Progenitor cell of endocrine pancreas (in vitro differentiated cells): ENCODE measurements at regions not wholly inside any gene's neighbourhood (a gene's known extent, or its start where the extent isn't known, plus 50 kb on each side); places are given as distances from the start of the nearest gene placed in this dataset.

Experiments used
- DNase-seq: peaks from one replicate; pipeline ENCODE4 v3.0.0; 2021; ENCODE audit warnings: low spot score; ENCODE audit not compliant: unreplicated experiment
- H3K27ac Mint-ChIP-seq: 2 replicates; pipeline ENCODE4 v1.8.0; 2021; ENCODE audit warnings: mild to moderate bottlenecking, moderate library complexity, mixed read lengths
- H3K27me3 Mint-ChIP-seq: 2 replicates; pipeline ENCODE4 v1.8.0; 2021; ENCODE audit warnings: mixed read lengths
- H3K36me3 Mint-ChIP-seq: 2 replicates; pipeline ENCODE4 v1.8.0; 2022; ENCODE audit warnings: mixed read lengths; ENCODE audit not compliant: insufficient read depth
- H3K4me1 Mint-ChIP-seq: 2 replicates; pipeline ENCODE4 v1.8.0; 2021; ENCODE audit warnings: low read depth, mixed read lengths
- H3K4me3 Mint-ChIP-seq: 2 replicates; pipeline ENCODE4 v1.8.0; 2021; ENCODE audit warnings: low read depth, mild to moderate bottlenecking, moderate library complexity, mixed read lengths
- H3K9me3 Mint-ChIP-seq: 2 replicates; pipeline ENCODE4 v1.8.0; 2021; ENCODE audit warnings: low read depth, mixed read lengths
- CTCF ChIP-seq: fragments of 200-600 bp; sonication (generic); IDR thresholded peaks from one replicate; pipeline ENCODE4 v1.5.0; 2021; ENCODE audit warnings: antibody characterized with exemption, mild to moderate bottlenecking; ENCODE audit not compliant: unreplicated experiment

GRCh38 chr1:41999884-42000283 lies 81.2 kb upstream of the HIVEP3 start:
- H3K36me3 Mint-ChIP-seq = no peaks in the 10 kb centered on the region
- no peak for TF ChIP-seq CTCF
- peaks cover 4% of the 10 kb centered on the region for H3K27me3 Mint-ChIP-seq
- H3K27ac Mint-ChIP-seq = no peak overlapping the region
- no peaks in the 10 kb centered on the region for H3K4me1 Mint-ChIP-seq
- DNase-seq = no peak
- no peaks in the 10 kb centered on the region for H3K9me3 Mint-ChIP-seq
- H3K4me3 Mint-ChIP-seq = no peak overlapping the region

- Mint-ChIP-seq H3K4me1 (no peaks in the 10 kb centered on the region), H3K27me3 (peaks cover 6% of the 10 kb centered on the region), H3K27ac (no peak overlapping the region), H3K4me3 (no peak overlapping the region), H3K36me3 (no peaks in the 10 kb centered on the region), H3K9me3 (no peaks in the 10 kb centered on the region)
- no peak for DNase-seq
- TF ChIP-seq CTCF = no peak
Measured at GRCh38 chr1:41998250-41998649, 79.5 kb upstream of the HIVEP3 start.

- no peak for DNase-seq
- H3K4me3 Mint-ChIP-seq = no peak overlapping the region
- H3K27ac Mint-ChIP-seq = no peak overlapping the region
- no peaks in the 10 kb centered on the region for H3K36me3 Mint-ChIP-seq
- H3K9me3 Mint-ChIP-seq = no peaks in the 10 kb centered on the region
- H3K4me1 Mint-ChIP-seq = no peaks in the 10 kb centered on the region
- H3K27me3 Mint-ChIP-seq = peaks cover 6% of the 10 kb centered on the region
- TF ChIP-seq CTCF = no peak
Measured at GRCh38 chr1:41997153-41997552, 78.4 kb upstream of the HIVEP3 start.

- peaks cover 6% of the 10 kb centered on the region for H3K27me3 Mint-ChIP-seq
- no peak overlapping the region for H3K27ac Mint-ChIP-seq
- no peaks in the 10 kb centered on the region for H3K9me3 Mint-ChIP-seq
- TF ChIP-seq CTCF = no peak
- H3K4me1 Mint-ChIP-seq = no peaks in the 10 kb centered on the region
- DNase-seq = no peak
- H3K36me3 Mint-ChIP-seq = no peaks in the 10 kb centered on the region
- no peak overlapping the region for H3K4me3 Mint-ChIP-seq
Measured at GRCh38 chr1:41995441-41996130, 76.9 kb upstream of the HIVEP3 start.

- H3K27me3 Mint-ChIP-seq = peaks cover 3% of the 10 kb centered on the region
- H3K27ac Mint-ChIP-seq = no peak overlapping the region
- H3K9me3 Mint-ChIP-seq = no peaks in the 10 kb centered on the region
- no peak for TF ChIP-seq CTCF
- no peak overlapping the region for H3K4me3 Mint-ChIP-seq
- no peaks in the 10 kb centered on the region for H3K36me3 Mint-ChIP-seq
- no peak for DNase-seq
- H3K4me1 Mint-ChIP-seq = no peaks in the 10 kb centered on the region
Measured at GRCh38 chr1:41994195-41994894, 75.6 kb upstream of the HIVEP3 start.
